ENCODE measurements at regions not wholly inside any gene's neighbourhood (a gene's known extent, or its start where the extent isn't known, plus 50 kb on each side); places are given as distances from the start of the nearest gene placed in this dataset.
A peak's percentile ranks its signal among the peaks of the same experiment; 100 is the strongest.
"Not testable (repeated sequence)": the region's sequence is repeated elsewhere in the genome, so short reads cannot be mapped to it uniquely, and the experiment has no call there.

DNA sequence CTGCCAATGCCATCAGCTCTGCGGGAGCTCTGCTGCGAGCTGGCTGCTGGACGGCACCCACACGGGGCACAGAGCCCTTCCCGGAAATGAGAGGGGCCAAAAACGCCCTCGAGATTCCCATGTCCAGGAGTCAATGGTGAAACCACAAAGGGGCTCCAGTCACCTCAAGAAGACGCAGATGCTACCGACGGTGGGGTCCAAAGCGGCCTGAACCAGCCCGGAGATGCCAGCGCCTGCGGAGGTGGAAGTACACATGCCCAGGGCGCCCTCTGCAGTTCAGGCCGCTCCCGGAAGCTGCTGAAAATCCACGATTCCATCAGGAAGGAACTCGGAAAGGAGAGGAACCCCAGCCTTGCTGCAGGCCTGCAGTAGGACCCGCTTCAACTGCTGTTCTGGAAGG, 82.4 kb upstream of the SELENOP start:
- DNase-seq (ENCODE audit: low spot score): no peak

GRCh38 chr5:42889311-42889933, 77.7 kb upstream of the SELENOP start:
- DNase-seq (ENCODE audit: low spot score): peak; percentile 70

GRCh38 chr5:42888771-42889170, 77.1 kb upstream of the SELENOP start:
- DNase-seq (ENCODE audit: low spot score): no peak

DNA sequence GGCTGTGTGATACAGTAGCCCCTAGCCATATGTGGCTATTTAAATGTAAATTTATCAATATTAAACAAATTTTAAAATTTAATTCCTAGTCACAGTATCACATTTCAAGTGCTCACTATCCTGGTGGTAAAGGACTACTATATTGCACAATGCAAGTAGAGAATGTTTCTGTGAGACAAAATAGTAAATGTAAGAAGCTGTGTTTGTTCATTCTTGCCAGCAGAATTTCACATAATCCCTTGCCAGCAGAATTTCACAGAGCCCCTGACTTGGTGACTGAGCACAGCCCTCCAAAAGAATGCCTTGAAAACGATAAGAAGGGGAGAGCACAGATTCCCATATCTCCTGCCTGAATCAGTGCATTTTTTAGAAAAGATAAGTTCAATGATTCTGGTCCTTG, 75.9 kb upstream of the SELENOP start:
- no peak for DNase-seq (ENCODE audit: low spot score)

DNA sequence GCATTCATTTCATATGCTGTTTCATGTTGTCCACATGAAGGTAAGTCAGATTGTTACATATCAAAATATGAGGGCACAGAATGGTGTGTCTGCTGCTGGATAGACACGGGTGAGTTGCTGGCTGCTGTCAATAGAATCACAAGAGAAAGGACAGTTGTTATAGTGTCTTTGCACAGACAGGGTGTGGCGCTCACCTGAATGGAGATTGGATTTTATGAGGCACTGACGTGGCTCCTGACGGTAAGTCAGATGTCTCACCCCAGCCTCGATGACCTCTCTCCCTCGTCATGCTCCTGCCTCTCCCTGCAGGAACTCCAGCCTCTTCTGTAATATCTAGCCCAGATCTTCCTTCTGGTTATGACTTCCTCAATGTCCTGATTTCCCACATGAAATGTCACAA, 75.4 kb upstream of the SELENOP start:
- DNase-seq (ENCODE audit: low spot score): no peak

GRCh38 chr5:42886635-42887034, 74.9 kb upstream of the SELENOP start:
- no peak for DNase-seq (ENCODE audit: low spot score)

GRCh38 chr5:42884326-42884725, 72.6 kb upstream of the SELENOP start:
- no peak for DNase-seq (ENCODE audit: low spot score)

DNA sequence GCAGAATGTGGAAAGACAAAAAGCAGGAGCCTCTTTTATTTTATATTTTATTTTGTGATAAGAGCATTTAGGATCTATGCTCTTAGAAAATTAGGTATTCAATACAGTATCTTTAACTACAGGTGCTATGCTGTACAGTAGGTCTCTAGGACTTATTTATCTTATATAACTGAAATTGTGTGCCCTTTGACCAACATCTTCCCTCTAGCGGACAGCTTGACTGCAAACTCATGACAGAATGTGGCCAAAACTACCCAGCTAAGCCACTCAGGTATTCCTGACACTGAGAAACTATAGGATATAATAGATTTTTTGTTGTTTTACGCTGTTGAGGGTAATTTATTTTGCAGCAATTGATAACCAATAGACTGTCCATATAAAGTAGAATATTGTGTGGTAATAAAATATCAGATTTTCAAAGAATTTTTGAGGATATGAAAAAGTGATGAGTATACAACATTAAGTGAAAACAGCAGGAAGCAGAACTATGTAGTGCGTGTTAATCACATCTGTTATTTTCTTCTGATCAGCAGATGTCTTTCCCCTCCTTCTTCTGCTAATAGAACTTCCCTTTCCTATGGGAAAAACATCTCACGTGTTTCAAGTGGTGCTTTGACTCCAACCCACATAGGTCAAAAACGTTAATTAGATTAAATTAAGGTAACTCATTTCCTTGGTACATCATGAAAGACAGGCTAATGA, 69.9 kb upstream of the SELENOP start:
- no peak for DNase-seq (ENCODE audit: low spot score)

DNA sequence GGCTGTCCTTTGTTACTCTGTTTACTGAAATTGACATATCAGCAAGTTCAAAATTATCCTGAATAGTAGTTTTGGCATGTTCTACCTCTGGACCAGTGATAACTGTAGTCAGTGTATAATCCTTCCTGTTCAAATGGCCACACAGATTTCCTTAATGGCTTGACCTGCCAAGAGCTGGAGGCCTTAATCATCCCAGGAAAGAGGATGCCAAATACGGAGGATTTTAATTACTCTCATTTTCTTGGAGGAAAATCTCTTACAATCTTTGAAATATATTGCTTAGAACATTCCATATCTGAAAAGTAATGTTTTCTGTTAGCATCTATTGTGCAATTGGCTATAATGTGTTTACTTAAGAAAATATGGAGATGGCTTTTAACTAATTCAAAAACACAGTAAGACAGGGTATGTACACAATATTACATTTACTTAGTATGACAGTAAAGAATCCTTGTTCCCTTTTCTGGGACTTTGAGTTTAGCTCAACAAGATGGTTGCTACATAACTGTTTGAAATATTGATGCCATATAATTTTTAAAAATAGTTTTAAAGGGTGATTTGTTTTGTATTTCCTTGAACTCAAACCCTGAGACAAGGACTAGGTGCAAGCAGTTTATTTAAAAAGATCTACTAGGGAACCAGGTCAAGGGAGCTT, 68.9 kb upstream of the SELENOP start:
- DNase-seq (ENCODE audit: low spot score): no peak

GRCh38 chr5:42879291-42879690, 67.6 kb upstream of the SELENOP start:
- DNase-seq (ENCODE audit: low spot score): no peak

GRCh38 chr5:42878550-42878949, 66.9 kb upstream of the SELENOP start:
- DNase-seq (ENCODE audit: low spot score): no peak

GRCh38 chr5:42878041-42878440, 66.3 kb upstream of the SELENOP start:
- no peak for DNase-seq (ENCODE audit: low spot score)

DNA sequence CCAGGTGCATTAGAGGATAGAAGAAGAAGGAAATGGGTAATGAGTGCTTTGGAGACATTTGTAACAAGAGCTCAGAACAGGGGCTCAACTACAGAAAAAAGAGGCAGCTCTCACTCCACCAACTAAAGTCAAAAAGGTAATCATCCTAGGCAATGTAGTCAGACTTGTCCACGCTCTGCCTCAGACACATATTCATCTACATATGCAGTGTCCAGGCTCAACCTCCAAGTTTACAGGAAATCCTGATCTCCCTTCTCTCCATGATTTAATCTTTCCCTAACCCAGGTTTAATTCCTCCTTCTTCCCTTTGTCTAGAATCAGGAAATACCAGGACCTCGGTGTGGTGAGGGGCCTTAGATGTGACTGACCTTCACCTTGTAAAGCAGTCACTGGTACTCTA, 65.7 kb upstream of the SELENOP start:
- DNase-seq (ENCODE audit: low spot score): no peak

DNA sequence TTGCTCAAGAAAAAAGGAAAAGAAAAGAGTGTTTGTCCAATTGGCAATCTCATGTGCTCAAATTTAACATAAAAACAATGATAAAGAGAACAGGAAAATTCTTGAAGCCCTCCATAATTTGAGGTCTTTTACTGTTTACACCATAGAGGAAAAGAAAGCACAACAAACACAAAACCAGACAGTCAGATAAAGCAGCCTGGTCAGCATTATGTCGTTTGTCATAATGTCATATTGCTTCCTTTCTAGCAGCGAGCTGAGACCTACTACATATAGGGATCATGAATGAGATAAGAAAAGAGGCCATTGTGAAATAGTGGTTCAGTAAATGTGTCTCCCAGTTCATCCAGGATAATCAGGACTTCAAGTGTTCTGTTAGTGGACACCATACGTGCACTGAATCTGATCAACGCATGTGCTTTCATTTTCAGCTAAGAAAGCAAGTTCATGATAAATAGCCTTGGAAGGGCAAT, 64.7 kb upstream of the SELENOP start:
- DNase-seq (ENCODE audit: low spot score): no peak

GRCh38 chr5:42875785-42876374, 64.2 kb upstream of the SELENOP start:
- DNase-seq (ENCODE audit: low spot score): no peak

GRCh38 chr5:42875211-42875610, 63.5 kb upstream of the SELENOP start:
- no peak for DNase-seq (ENCODE audit: low spot score)

- DNase-seq (ENCODE audit: low spot score): no peak
These were observed 63.0 kb upstream of the SELENOP start for GRCh38 chr5:42874621-42875198.

DNA sequence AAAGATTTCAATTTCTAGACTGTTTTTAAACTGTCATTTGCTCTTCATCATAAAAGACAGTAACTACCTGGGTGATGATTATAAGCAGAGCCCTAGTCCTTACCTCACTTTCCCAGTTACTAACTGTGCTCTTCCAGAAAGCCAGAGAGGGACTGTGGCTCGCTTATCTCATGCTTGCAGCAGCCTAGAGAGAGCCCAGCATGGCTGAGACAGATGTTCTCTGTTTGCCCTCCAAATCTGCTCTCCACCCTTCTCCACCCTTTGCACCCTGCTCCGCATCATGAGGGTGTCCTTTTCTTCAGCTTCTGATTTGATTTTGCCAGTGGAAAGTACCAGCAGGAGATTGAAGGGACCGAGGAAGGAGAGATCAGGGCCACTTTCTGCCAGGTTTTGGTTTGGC, 61.2 kb upstream of the SELENOP start:
- no peak for DNase-seq (ENCODE audit: low spot score)

DNA sequence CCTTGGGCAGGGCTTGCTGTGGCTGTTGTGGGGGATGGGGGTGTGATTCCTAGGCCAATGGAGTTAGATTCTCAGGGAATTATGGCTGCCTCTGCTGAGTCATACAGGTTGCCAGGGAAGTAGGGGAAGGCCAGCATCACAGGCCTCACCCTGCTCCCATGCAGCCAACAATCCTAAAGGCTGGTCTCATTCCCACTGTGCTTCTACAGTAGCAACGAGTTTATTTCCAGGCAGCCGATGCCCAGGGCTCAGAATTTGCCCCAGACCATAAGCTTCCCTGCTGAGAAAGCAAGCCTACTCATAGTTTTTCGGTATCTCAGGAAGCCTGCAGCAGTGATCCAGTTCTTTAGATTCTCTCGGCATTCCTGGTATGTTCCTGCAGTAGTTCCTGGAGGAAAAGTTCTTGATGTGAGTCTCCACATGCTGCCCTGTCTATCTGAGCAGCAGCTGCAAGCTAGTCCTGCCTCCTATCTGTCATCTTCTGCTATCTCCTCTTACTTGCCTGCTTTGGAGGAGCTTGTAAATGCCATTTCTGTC, 59.3 kb upstream of the SELENOP start:
- DNase-seq (ENCODE audit: low spot score): no peak

GRCh38 chr5:42868417-42868816, 56.7 kb upstream of the SELENOP start:
- not testable (repeated sequence) for DNase-seq (ENCODE audit: low spot score)

DNA sequence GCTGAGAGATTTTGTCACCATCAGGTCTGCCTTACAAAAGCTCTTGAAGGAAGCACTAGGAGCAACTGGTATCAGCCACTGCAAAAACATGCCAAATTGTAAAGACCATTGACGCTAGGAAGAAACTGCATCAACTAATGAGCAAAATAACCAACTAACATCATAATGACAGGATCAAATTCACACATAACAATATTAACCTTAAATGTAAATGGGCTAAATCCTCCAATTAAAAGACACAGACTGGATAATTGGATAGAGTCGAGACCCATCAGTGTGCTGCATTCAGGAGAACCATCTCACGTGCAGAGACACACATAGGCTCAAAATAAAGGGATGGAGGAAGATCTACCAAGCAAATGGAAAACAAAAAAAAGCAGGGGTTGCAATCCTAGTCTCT, 53.1 kb upstream of the SELENOP start:
- not testable (repeated sequence) for DNase-seq (ENCODE audit: low spot score)
